Stimulated activated CD8-positive, alpha-beta memory T cell treated with anti-CD3 and anti-CD28 coated beads, Interleukin-7, amount 100 ng/mL, for 48 hours (primary cell): ENCODE measurements at regions not wholly inside any gene's neighbourhood (a gene's known extent, or its start where the extent isn't known, plus 50 kb on each side); places are given as distances from the start of the nearest gene placed in this dataset.

Experiments
- DNase-seq, 2 donors: peaks; one replicate each; pipeline ENCODE4 v3.0.0-alpha.2; 2020; ENCODE audit warnings: low read depth in 1 of 2; ENCODE audit errors: extremely low read depth in 1 of 2

GRCh38 chr4:18389115-18389514 lies 367.6 kb upstream of the LCORL start:
- no peak for DNase-seq

DNA sequence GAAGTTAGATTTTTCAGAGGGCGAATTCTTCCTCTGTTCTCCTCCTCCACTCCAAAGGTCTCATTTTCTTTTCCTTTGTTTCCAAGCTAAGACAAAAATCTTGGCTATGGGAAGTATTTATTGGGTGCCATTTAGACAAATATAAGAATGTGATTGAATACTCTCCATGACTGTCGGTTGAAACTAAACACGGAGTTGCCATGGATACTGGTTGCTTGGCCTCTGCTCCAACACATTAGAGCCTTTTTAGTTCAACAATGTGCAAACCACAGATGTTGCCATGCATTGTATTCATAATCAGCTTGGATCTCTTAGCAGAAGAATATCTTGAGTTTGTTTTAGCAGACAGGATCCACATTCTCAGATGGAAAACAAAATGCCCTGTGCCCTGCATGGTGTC lies 366.5 kb upstream of the LCORL start:
- DNase-seq: no peak

DNA sequence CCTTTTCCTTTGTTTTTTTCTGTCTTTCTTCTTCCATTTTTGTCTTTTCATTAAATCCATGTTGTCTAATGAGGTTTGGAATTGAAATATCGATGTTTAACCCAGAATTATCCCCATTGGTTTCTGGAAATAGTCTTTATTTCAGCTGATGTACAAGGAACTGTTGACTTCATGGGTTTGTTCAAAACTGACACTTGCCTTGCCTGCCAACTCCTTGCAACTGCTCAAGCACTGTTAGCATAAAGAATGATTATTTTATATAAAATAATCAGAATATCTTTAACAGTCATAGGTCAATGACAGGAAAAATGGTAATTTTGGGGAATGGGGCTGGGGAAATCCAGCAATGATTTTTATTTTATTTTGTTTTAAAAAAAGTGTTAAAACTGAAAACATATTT lies 359.6 kb upstream of the LCORL start:
- DNase-seq: no peak

DNA sequence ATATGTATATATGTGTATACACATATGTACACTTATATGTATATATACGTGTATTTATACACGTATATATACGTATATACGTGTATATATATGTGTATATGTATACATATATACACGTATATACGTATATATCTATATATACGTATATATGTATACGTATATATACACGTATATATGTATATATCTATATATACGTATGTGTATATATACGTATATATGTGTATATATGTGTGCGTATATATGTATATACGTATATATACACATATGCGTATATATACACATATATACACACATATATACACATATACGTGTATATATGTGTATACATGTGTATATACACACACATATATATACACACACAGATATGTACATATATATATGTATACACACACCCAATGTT lies 348.0 kb upstream of the LCORL start:
- DNase-seq: no peak

GRCh38 chr4:18366892-18367291 lies 345.3 kb upstream of the LCORL start:
- no peak for DNase-seq

DNA sequence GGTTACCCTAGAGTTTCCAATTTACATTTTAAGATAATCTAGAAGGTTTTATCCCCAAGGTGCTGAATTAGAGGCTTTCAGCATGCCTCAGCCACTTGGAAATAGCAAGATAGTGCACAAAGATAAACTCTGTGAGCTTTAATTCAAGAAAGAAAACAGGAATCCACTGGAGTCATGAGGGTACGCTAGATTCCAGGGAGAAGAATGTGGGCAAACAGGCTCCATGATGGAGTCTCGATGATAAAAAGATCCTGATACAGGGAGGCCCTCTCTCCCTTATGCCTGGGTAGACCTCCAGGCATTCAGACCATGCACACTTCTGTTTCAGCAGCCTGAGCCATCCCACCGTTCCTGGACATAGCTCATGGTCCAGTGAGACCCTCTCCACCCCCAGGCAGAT lies 344.6 kb upstream of the LCORL start:
- no peak for DNase-seq

- DNase-seq: no peak
Observed at GRCh38 chr4:18343581-18343980, 322.0 kb upstream of the LCORL start.

- no peak for DNase-seq
Observed at GRCh38 chr4:18342847-18343246, 321.3 kb upstream of the LCORL start.

DNA sequence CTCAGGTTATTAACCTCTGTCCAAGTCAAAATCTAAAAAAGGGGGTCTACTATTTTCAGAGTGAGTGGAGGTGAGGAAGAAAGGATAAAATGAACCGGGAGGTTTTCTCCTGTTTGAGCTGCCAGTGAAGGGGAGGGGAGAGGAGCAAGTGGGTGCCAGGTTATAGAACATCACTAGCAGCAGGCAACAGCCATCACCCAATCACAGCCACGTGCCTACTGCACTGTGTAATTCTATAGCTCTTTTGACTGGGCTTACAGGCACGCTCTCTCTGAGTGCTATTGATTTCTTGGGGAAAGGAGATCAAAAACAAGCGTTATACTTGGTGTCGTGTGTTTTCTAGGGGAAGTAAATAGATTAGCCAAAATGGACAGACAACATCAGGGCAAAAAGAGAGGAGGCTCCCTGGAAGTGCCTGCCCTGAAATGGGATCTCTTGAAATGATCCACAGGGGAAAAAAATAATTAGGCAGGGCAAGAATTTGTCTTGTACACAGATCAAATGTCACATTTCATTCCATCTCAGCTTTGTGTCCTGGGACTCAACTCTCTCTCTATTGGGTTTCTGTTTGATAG lies 300.5 kb upstream of the LCORL start:
- no peak for DNase-seq

DNA sequence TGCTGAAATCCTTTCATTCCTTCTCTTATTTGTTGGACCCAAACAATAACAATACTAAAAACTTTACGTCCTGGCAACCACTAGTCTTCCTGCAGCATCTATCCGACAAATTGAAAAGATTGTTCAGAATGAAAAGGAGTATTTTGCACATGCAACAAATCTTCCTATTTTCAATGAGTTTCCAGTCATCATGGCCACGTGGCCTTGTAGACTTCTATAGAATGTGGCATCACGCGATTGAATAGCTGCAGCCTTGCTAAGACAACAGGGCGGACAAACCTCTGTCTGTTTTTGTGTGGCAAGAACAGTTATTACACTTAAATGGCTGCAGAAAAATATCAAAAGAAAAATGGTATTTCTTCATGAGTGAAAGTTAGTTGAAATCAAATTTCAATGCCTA lies 297.9 kb upstream of the LCORL start:
- no peak for DNase-seq

- no peak for DNase-seq
Observed at GRCh38 chr4:18318682-18319388, 297.3 kb upstream of the LCORL start.

DNA sequence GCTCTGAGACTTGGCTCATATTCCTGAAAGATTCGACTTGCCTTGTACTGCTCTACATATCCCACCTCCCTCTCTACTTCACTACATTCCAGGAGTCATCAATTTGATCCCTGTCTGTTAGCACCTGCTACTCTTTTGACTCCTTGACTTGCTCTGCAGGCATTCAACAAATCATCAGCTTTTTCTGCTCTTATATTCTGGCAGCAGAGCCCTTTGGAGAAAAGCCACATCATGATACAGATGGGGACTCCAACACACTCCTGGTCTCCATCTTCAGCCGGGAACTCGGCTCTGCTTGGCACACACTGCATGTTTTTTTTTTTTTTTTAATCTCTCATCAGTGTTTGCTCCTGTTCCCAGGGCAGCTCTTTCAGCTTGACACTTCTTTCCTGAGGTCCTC lies 293.2 kb upstream of the LCORL start:
- no peak for DNase-seq

DNA sequence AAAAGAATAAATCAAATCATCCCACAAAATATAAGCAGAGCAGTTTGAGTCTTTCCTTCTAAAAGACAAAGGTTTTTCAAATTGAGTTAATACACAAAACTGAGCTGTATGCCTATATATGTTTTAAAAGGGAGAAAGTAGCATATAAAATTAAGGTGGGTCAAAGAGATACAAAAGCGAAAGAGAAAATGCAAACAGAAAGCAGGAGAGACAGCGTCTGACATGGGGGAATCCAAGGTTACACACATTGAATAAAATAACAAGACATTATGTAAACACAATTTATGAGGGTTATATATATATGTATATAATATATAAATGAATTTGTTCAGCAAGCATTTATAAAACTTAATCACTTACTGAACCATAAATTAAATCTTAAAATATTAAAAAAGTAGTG lies 276.1 kb upstream of the LCORL start:
- DNase-seq: no peak

- no peak for DNase-seq
Observed at GRCh38 chr4:18296411-18296810, 274.9 kb upstream of the LCORL start.

- DNase-seq: no peak
Observed at GRCh38 chr4:18294846-18295245, 273.3 kb upstream of the LCORL start.

- DNase-seq: no peak
Observed at GRCh38 chr4:18294021-18294420, 272.5 kb upstream of the LCORL start.

DNA sequence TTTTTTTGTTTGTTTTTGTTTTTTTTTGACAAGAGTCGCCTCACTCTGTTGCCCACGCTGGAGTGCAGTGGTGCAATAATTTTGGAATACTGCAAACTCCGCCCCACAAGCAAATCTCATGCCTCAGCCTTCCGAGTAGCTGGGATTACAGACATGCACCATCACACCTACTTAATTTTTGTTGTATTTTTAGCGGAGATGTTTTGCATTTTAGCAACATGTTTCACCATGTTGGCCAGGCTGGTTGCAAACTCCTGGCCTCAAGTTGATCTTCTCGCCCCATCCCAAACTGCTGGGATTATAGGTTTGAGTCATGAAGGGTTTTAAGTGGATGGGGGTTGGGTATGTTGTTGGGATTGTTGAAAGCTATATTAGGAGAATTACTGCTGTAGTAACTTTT lies 270.9 kb upstream of the LCORL start:
- no peak for DNase-seq

DNA sequence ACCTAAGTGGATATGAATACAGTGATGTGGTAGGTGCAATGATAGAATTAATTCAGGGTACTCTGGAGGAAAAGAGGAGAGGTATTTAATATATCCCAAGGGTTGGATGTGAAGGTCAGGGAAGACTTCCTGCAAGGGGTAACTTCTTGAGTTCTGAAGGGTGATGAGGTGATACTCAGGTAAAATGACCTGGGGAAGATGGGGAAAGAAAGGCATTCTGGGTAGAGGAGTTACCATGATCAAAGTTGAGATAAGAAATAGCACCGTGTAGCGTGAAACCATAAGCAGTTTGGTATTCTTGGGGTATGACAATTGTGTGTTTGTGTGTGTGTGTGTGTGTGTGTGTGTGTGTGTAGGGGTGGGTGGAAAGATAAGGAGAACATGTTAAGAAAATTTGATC lies 270.4 kb upstream of the LCORL start:
- no peak for DNase-seq

DNA sequence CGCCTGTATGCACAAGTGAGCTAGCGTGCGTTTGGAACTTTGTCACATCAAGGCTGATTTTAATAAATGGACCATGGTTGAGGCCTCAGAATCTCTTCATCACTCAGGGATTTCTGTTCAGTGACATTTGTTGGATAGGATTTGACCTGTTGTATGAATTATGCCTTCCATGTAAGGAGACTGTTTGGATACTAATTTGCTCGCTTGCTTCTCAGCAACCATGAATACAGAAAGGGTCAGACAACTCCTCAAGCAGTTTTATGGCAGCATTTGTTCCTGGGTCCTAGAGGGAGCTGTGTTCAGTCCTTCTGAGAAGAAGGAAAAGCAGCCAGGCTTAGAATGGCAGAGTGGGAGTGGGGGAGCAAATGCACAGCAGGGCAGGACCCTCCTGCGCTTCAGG lies 269.7 kb upstream of the LCORL start:
- no peak for DNase-seq

DNA sequence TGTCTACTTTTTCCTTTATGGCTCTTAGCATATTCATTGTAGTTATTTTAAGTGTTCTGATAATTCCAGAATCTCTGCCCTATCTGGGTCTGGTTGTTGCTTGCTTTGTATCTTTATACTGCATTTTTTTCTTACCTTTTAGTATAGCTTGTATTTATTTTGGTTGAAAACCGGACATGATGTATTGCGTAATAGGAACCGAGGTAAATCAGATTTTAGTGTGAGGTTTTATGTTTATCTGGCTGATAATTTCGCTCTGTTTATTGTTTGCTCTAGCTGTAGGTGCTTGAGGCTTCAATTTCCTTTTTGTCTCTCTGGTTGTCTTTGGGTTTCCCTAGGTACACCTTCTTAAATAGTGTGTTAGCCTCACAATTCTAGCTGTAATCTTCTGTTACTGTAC lies 263.8 kb upstream of the LCORL start:
- DNase-seq: no peak

GRCh38 chr4:18278244-18278643 lies 256.7 kb upstream of the LCORL start:
- no peak for DNase-seq

- no peak for DNase-seq
Observed at GRCh38 chr4:18262832-18263231, 241.3 kb upstream of the LCORL start.

- DNase-seq: no peak
Observed at GRCh38 chr4:18252052-18252451, 230.5 kb upstream of the LCORL start.
